ENCODE measurements at regions not wholly inside any gene's neighbourhood (a gene's known extent, or its start where the extent isn't known, plus 50 kb on each side); places are given as distances from the start of the nearest gene placed in this dataset.

DNA sequence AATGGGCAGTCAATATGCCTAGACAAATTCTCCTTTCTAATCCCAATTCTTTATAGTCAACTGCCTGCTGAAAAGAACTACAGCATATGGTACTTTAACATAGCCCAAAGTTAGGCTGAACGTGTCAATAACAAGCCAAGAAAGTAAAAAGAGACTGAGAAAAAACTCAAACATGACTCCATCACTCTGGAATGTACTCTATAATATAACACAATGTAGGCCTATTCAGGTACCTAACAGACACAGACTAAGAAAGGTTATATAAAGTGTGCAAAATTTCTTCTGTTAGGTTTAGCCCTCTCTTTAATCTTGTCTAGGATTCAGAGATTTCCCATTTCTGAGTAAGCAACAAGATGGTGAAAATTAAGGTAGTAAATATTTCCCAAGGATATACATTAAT lies 209.7 kb upstream of the PRR16 start:
- TF ChIP-seq, protein P1, sequence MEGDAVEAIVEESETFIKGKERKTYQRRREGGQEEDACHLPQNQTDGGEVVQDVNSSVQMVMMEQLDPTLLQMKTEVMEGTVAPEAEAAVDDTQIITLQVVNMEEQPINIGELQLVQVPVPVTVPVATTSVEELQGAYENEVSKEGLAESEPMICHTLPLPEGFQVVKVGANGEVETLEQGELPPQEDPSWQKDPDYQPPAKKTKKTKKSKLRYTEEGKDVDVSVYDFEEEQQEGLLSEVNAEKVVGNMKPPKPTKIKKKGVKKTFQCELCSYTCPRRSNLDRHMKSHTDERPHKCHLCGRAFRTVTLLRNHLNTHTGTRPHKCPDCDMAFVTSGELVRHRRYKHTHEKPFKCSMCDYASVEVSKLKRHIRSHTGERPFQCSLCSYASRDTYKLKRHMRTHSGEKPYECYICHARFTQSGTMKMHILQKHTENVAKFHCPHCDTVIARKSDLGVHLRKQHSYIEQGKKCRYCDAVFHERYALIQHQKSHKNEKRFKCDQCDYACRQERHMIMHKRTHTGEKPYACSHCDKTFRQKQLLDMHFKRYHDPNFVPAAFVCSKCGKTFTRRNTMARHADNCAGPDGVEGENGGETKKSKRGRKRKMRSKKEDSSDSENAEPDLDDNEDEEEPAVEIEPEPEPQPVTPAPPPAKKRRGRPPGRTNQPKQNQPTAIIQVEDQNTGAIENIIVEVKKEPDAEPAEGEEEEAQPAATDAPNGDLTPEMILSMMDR (IDR thresholded peaks at IDR 0.05; ENCODE audit: low read depth, low read length): no peak
- TF ChIP-seq POLR2A (IDR thresholded peaks at IDR 0.05; ENCODE audit: extremely low read depth, insufficient read length): no peak
- TF ChIP-seq, protein P2, sequence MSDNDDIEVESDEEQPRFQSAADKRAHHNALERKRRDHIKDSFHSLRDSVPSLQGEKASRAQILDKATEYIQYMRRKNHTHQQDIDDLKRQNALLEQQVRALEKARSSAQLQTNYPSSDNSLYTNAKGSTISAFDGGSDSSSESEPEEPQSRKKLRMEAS (IDR thresholded peaks at IDR 0.05; ENCODE audit: low read depth, low read length): no peak
- no peak for TF ChIP-seq MYC (IDR thresholded peaks at IDR 0.05; ENCODE audit: low read depth, low read length)

All from NB4 (cell line).